ENCODE measurements at regions not wholly inside any gene's neighbourhood (a gene's known extent, or its start where the extent isn't known, plus 50 kb on each side); places are given as distances from the start of the nearest gene placed in this dataset.

GRCh38 chr3:117695871-117696645, 986.5 kb downstream of the TUSC7 start:
- DNase-seq: no peak

DNA sequence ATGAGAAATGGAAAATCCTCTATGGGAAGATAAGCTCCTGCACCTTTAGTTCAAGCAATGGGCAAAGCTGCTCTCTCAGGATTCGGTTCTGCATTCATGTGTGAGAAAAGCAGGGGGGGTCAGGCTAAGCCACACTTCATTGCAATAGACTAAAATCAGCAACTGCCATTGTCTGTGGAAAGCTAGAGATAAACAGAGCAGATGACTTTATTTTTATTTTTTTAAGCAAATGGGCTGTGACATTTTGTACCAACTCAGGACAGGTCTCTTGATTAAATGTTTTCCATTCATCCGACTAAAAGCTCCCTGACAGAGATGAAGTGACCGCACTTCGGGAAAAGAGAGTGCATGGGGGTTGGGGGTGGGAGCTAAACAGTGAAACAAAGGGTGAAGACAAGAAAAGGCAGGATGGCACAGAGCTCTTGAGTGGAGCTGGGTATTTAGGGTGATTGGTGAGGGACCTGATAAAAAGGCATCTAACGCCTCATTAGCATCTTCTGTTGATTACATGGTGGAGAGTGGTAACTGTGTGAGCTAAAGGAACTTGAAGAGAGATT, 987.4 kb downstream of the TUSC7 start:
- no peak for DNase-seq

DNA sequence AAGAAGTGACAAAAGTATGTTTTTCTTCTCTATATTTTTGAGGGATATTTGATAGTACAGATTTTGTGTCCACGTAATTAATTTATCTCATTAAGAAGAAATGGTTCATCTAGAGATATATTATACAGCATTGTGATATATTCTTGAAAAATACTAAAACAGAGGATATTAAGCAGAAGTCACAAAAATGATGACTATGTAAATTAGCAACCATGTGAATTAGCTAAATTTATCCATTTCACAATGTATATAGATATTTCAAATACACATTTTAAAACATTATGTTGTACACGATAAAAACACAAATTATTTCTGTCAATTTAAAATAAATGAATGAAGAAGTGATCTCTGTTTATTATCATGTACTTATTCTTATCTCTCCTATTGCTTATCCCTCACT, 989.5 kb downstream of the TUSC7 start:
- DNase-seq: no peak

GRCh38 chr3:117700573-117701360, 991.2 kb downstream of the TUSC7 start:
- DNase-seq: no peak

DNA sequence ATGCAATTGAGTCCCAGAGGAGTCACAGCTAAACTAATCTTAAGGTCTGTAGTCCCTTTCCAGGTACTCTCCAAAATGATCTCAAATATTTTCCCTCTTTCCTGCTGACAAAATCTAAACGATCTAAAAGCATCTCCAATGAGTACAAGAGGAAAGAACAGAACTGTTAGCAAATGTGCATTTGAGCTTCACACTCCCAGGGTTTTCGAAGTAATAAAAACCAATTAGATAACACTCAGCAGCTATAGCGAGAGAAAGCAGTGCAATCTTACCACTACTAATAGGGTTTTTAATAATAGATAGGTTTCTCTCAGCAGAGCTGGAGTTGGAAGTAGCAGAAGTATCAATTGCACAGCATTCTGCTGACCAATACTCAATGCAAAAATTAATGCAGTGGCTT, 995.4 kb downstream of the TUSC7 start:
- no peak for DNase-seq

DNA sequence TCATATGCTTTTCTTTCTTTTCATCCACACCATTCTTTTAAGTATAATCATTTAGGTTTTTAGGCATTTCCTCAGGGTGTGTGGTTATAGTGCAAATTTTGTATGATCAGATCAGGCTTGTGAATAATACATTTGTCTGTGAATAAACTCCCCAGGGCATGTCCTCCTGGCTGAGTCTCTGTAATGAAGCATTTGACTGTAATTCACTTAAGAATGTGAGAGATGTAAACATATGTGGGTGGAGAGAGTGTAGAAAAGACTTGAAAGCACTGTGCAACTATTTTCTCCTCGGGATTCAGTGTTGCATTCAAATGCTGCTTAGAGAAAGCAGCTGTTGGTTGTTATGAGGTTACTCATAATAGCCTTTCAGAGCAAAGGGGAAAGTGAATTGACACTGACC, 996.5 kb downstream of the TUSC7 start:
- DNase-seq: no peak

DNA sequence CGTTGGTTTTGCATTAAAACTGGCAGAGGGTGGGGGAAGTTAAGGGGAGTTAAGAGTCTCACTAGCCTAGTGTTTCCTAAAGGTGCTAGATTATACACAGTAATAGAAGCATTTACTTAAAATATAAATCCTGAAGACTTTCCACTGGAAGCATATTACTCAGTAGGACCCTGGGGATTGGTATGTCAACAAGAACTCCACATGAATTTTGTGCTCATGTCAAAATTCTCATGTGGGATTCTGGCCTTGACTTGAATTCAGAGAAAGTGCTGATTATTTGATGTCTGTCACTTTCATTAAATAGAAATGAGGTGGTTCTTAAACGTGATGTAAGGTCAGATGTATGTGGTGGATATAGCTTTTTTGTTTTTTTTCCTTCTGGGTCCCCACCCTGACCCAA, 997.2 kb downstream of the TUSC7 start:
- no peak for DNase-seq

GRCh38 chr3:117708601-117709000, 999.0 kb downstream of the TUSC7 start:
- no peak for DNase-seq

GRCh38 chr3:117709108-117709507, 999.5 kb downstream of the TUSC7 start:
- no peak for DNase-seq

GRCh38 chr3:117710501-117710900, 1000.9 kb downstream of the TUSC7 start:
- no peak for DNase-seq

DNA sequence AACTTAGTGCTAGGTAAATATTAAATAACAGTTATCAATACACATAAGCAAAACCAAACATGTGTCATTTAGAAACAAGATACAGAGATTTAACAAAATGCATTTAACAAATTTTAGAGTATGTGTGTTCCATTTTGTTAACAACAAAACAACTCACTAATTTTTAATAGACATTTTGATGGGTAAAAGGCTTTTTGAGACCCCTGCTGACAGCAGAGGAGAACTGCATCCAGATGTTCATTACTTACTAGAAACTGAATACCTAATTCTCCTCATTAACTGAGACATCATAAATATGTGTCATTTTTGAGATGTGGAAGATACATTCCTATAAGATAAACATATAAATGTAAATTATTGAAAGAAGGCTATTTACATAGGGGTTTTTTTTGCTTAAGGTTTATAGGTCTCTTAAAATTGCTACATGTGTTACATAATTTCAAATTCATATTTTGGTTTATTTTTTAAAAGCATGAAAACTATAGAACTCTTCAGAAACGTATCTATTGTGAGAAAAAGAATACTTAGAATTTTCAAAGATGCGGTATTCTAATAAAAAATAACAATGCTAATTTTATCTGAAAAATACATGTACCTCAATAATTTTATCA, 1009.8 kb downstream of the TUSC7 start:
- DNase-seq: peak; percentile 46

DNA sequence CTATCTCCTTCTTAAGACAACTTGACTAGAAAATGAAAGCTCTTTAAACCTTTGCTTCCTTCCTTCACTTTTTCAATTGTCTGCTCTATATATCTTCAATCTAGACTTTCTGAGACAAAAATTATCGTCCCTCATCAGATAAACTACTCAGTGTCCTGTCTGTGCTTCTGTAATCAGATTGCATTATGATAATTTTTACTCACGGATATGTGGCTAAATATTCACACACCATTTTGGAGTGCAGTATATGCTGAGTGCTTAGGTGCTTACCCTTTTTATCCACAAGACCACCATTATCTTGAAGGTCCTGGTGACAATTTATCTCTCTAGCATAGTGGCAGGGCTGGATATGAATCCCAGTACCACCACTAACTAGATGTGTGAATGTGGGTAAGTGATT, 1012.3 kb downstream of the TUSC7 start:
- DNase-seq: no peak

GRCh38 chr3:117722856-117723255, 1013.3 kb downstream of the TUSC7 start:
- no peak for DNase-seq

- DNase-seq: no peak
Observed at GRCh38 chr3:117723825-117724224, 1014.2 kb downstream of the TUSC7 start.

- DNase-seq: no peak
Observed at GRCh38 chr3:117725314-117725713, 1015.7 kb downstream of the TUSC7 start.

- DNase-seq: no peak
Observed at GRCh38 chr3:117726776-117727175, 1017.2 kb downstream of the TUSC7 start.

DNA sequence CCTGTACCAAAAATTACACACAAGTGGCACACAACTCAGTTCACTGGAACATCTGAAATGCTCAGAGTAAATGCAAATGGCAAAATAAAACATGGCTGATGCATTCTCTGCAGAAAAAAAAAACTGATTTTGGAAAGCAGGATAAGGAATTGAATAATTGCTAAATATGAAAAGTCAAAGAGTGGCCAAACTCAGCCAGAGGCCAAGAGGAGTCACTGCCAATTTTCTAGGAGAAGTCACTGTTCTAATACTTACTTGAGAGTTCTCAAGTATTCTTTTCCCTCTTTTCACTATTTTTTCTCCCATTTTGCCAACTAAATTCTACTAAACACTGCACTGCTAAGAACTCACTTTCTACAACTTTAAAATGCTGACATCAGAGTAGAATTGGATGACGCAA, 1018.6 kb downstream of the TUSC7 start:
- no peak for DNase-seq

- no peak for DNase-seq
Observed at GRCh38 chr3:117734496-117734895, 1024.9 kb downstream of the TUSC7 start.

- DNase-seq: no peak
Observed at GRCh38 chr3:117735481-117736101, 1026.0 kb downstream of the TUSC7 start.

- no peak for DNase-seq
Observed at GRCh38 chr3:117736846-117737245, 1027.3 kb downstream of the TUSC7 start.

DNA sequence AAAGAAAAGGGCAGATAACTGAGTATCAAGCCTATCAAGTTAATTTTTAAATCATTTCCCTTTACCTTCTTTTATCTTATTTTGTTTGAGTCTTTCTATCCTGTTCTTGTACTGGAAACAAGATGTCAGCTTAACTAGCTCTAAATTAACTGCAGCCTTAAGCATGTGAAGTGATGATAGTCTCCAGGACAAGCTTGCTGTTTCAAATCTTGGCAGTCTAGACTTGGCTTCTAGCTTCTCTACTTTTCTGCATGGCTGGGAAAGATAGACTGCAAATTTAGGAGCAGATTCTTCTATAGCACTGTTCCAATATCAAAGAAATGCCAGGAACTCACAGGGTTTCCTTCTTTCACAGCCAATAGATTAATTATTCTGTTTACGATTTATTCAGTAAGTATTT, 1034.4 kb downstream of the TUSC7 start:
- DNase-seq: no peak

GRCh38 chr3:117744935-117745334, 1035.4 kb downstream of the TUSC7 start:
- no peak for DNase-seq

- no peak for DNase-seq
Observed at GRCh38 chr3:117745516-117745915, 1035.9 kb downstream of the TUSC7 start.
